Erythroblast (primary cell): ENCODE measurements at regions not wholly inside any gene's neighbourhood (a gene's known extent, or its start where the extent isn't known, plus 50 kb on each side); places are given as distances from the start of the nearest gene placed in this dataset.

Experiments
- GATA1 ChIP-seq: IDR thresholded peaks from 2 replicates; pipeline ENCODE4 v1.6.1; 2011; ENCODE audit warnings: low read depth, mild to moderate bottlenecking, control low read depth, low read length, moderate library complexity
- POLR2A ChIP-seq: IDR thresholded peaks from 2 replicates; pipeline ENCODE4 v1.6.1; 2011; ENCODE audit warnings: mild to moderate bottlenecking, low read length

- TF ChIP-seq POLR2A: no peak
- TF ChIP-seq GATA1: no peak
Measured at GRCh38 chr17:45664921-45665320, 119.2 kb upstream of the CRHR1 start.
